ENCODE measurements at regions not wholly inside any gene's neighbourhood (a gene's known extent, or its start where the extent isn't known, plus 50 kb on each side); places are given as distances from the start of the nearest gene placed in this dataset.

GRCh38 chr9:25421560-25421959 lies 256.7 kb downstream of the TUSC1 start:
- no peaks in the 10 kb centered on the region for H3K36me3 Mint-ChIP-seq
- DNase-seq (ENCODE audit: low spot score in 2 of 2, unreplicated experiment in 2 of 2) = no peak
- peaks cover 10% of the 10 kb centered on the region for H3K9me3 Mint-ChIP-seq

GRCh38 chr9:25418974-25419373 lies 259.3 kb downstream of the TUSC1 start:
- Mint-ChIP-seq H3K4me3 (no peak overlapping the region), H3K4me1 (peaks cover 6% of the 10 kb centered on the region)

More at GRCh38 chr9:25421560-25421959, 256.7 kb downstream of the TUSC1 start:
- no peaks in the 10 kb centered on the region for H3K27me3 Mint-ChIP-seq (ENCODE audit: low read depth)
- no peaks in the 10 kb centered on the region for H3K4me1 Mint-ChIP-seq
- no peak overlapping the region for H3K27ac Mint-ChIP-seq
- H3K4me3 Mint-ChIP-seq = no peak overlapping the region
- TF ChIP-seq CTCF (IDR thresholded peaks at IDR 0.05; ENCODE audit: unreplicated experiment) = no peak

GRCh38 chr9:25415718-25416117 lies 262.5 kb downstream of the TUSC1 start:
- no peak for TF ChIP-seq CTCF (IDR thresholded peaks at IDR 0.05; ENCODE audit: unreplicated experiment)
- peaks cover 6% of the 10 kb centered on the region for H3K4me1 Mint-ChIP-seq
- H3K27ac Mint-ChIP-seq = no peak overlapping the region
- no peaks in the 10 kb centered on the region for H3K36me3 Mint-ChIP-seq
- no peak overlapping the region for H3K4me3 Mint-ChIP-seq
- no peak for DNase-seq (ENCODE audit: low spot score in 2 of 2, unreplicated experiment in 2 of 2)
- H3K9me3 Mint-ChIP-seq = no peaks in the 10 kb centered on the region
- H3K27me3 Mint-ChIP-seq (ENCODE audit: low read depth) = no peaks in the 10 kb centered on the region

More at GRCh38 chr9:25418974-25419373, 259.3 kb downstream of the TUSC1 start:
- H3K9me3 Mint-ChIP-seq = no peaks in the 10 kb centered on the region
- H3K27ac Mint-ChIP-seq = no peak overlapping the region
- no peak for TF ChIP-seq CTCF (IDR thresholded peaks at IDR 0.05; ENCODE audit: unreplicated experiment)
- DNase-seq (ENCODE audit: low spot score in 2 of 2, unreplicated experiment in 2 of 2) = no peak
- H3K36me3 Mint-ChIP-seq = no peaks in the 10 kb centered on the region
- H3K27me3 Mint-ChIP-seq (ENCODE audit: low read depth) = no peaks in the 10 kb centered on the region

- no peak for TF ChIP-seq CTCF (IDR thresholded peaks at IDR 0.05; ENCODE audit: unreplicated experiment)
- Mint-ChIP-seq H3K27me3 (ENCODE audit: low read depth) (no peaks in the 10 kb centered on the region), H3K27ac (no peak overlapping the region), H3K4me3 (no peak overlapping the region), H3K9me3 (no peaks in the 10 kb centered on the region), H3K36me3 (no peaks in the 10 kb centered on the region), H3K4me1 (peaks cover 6% of the 10 kb centered on the region)
- DNase-seq (ENCODE audit: low spot score in 2 of 2, unreplicated experiment in 2 of 2) = no peak
These were observed 265.6 kb downstream of the TUSC1 start for GRCh38 chr9:25412646-25413045.

- no peak for TF ChIP-seq CTCF (IDR thresholded peaks at IDR 0.05; ENCODE audit: unreplicated experiment)
- Mint-ChIP-seq H3K36me3 (no peaks in the 10 kb centered on the region), H3K27ac (no peak overlapping the region), H3K4me3 (no peak overlapping the region), H3K4me1 (no peaks in the 10 kb centered on the region), H3K27me3 (ENCODE audit: low read depth) (no peaks in the 10 kb centered on the region), H3K9me3 (no peaks in the 10 kb centered on the region)
- DNase-seq (ENCODE audit: low spot score in 2 of 2, unreplicated experiment in 2 of 2) = no peak
These were observed 280.5 kb downstream of the TUSC1 start for GRCh38 chr9:25397746-25398145.

- no peaks in the 10 kb centered on the region for H3K27me3 Mint-ChIP-seq (ENCODE audit: low read depth)
- no peaks in the 10 kb centered on the region for H3K4me1 Mint-ChIP-seq
- H3K27ac Mint-ChIP-seq = no peak overlapping the region
- H3K36me3 Mint-ChIP-seq = no peaks in the 10 kb centered on the region
- DNase-seq (ENCODE audit: low spot score in 2 of 2, unreplicated experiment in 2 of 2) = no peak
- no peak overlapping the region for H3K4me3 Mint-ChIP-seq
- H3K9me3 Mint-ChIP-seq = peaks cover 6% of the 10 kb centered on the region
- no peak for TF ChIP-seq CTCF (IDR thresholded peaks at IDR 0.05; ENCODE audit: unreplicated experiment)
These were observed 281.4 kb downstream of the TUSC1 start for GRCh38 chr9:25396828-25397227.

Data from mesothelial cell of epicardium (in vitro differentiated cells).